Panc1 (cell line): ENCODE measurements at regions not wholly inside any gene's neighbourhood (a gene's known extent, or its start where the extent isn't known, plus 50 kb on each side); places are given as distances from the start of the nearest gene placed in this dataset.

Experiments used
- ATAC-seq: fragments of 200-7000 bp; cut with Tn5 transposase; 2 replicates; pipeline ENCODE4 v1.9.1; 2020; ENCODE audit warnings: mild to moderate bottlenecking, moderate library complexity
- BruUV-seq: library from RNA; stranded (reverse); fragments of 400-500 nt; replicated peaks from 2 replicates; lab custom pipeline; 2021; lab: Mats Ljungman, UMichigan
- CTCF ChIA-PET: fragments of 300-600 bp; sonication (Branson Sonifier 250); formaldehyde crosslinking; loops from one replicate; lab custom pipeline; 2022; ENCODE audit warnings: antibody characterized with exemption; lab: Charles Lee
- POLR2A ChIA-PET: fragments of 300-600 bp; sonication (Branson Sonifier 250); formaldehyde crosslinking; loops from one replicate; lab custom pipeline; 2022; ENCODE audit warnings: antibody characterized with exemption; lab: Charles Lee
- DNase-seq: peaks from one replicate; pipeline ENCODE4 v3.0.0-alpha.2; 2010; ENCODE audit warnings: low read depth, low spot score
- H3K27ac ChIP-seq: 2 replicates; pipeline ENCODE4 v1.5.1; 2011; ENCODE audit warnings: mild to moderate bottlenecking, low read length, inconsistent platforms
- H3K27me3 ChIP-seq: fragments of 200-500 bp; sonication (Bioruptor generic); 2 replicates; pipeline ENCODE4 v1.6.0; 2014; ENCODE audit warnings: low read length, inconsistent platforms; ENCODE audit not compliant: control insufficient read depth, insufficient read depth
- H3K36me3 ChIP-seq: fragments of 200-500 bp; sonication (Bioruptor generic); 2 replicates; pipeline ENCODE4 v1.5.1; 2014; ENCODE audit warnings: inconsistent platforms, mild to moderate bottlenecking, low read length, moderate library complexity; ENCODE audit not compliant: control insufficient read depth, insufficient read depth
- H3K4me1 ChIP-seq: 2 replicates; pipeline ENCODE4 v1.5.1; 2011; ENCODE audit warnings: inconsistent platforms, mild to moderate bottlenecking, low read length, moderate library complexity; ENCODE audit not compliant: control insufficient read depth, insufficient read depth
- H3K4me3 ChIP-seq, 2 experiments: 2 replicates each; pipeline ENCODE4 v1.5.1; 2011 to 2012; ENCODE audit warnings: low read depth in 2 of 2, low read length in 2 of 2, mild to moderate bottlenecking in 2 of 2, inconsistent platforms in 1 of 2, moderate library complexity in 1 of 2
- H3K9me3 ChIP-seq: fragments of 200-500 bp; sonication (Bioruptor generic); 2 replicates; pipeline ENCODE4 v1.5.1; 2014; ENCODE audit warnings: low read depth, mild to moderate bottlenecking, inconsistent platforms, low read length, moderate library complexity; ENCODE audit not compliant: control insufficient read depth, insufficient read depth
- POLR2AphosphoS5 ChIP-seq: IDR thresholded peaks from 2 replicates; pipeline ENCODE4 v1.6.1; 2012; ENCODE audit warnings: mild to moderate bottlenecking, low read depth, low read length, moderate library complexity
- REST ChIP-seq, 2 experiments: IDR thresholded peaks; 2 replicates each; pipeline ENCODE4 v1.6.1; 2011 to 2012; ENCODE audit warnings: low read depth in 2 of 2, control low read depth in 1 of 2, low read length in 1 of 2, mild to moderate bottlenecking in 1 of 2, moderate library complexity in 1 of 2; ENCODE audit not compliant: insufficient read depth in 1 of 2
- SIN3A ChIP-seq: IDR thresholded peaks from 2 replicates; pipeline ENCODE4 v1.6.1; 2012; ENCODE audit warnings: low read depth, mild to moderate bottlenecking, low read length, moderate library complexity, borderline replicate concordance; ENCODE audit not compliant: insufficient read depth
- TCF7L2 ChIP-seq: IDR thresholded peaks from 2 replicates; pipeline ENCODE4 v1.6.1; 2011; ENCODE audit warnings: mild to moderate bottlenecking, low read depth, low read length, inconsistent platforms
- in situ Hi-C: cut with HindIII; loops from 2 replicates; pipeline ENCODE4 v1.10.0; 2016; ENCODE audit warnings: low sequenced_read_pairs, low pct_unique_long_range_greater_than_20kb
- intact Hi-C: fragments of 100-400 bp; cut with micrococcal nuclease; formaldehyde crosslinking; loops from one replicate; pipeline ENCODE4 v1.10.0; 2022; ENCODE audit not compliant: unreplicated experiment
- TF ChIP-seq, protein P1 (sequence below): fragments of 450-650 bp; IDR thresholded peaks from 2 replicates; pipeline ENCODE4 v1.5.1; 2017; ENCODE audit warnings: mild to moderate bottlenecking

DNA sequence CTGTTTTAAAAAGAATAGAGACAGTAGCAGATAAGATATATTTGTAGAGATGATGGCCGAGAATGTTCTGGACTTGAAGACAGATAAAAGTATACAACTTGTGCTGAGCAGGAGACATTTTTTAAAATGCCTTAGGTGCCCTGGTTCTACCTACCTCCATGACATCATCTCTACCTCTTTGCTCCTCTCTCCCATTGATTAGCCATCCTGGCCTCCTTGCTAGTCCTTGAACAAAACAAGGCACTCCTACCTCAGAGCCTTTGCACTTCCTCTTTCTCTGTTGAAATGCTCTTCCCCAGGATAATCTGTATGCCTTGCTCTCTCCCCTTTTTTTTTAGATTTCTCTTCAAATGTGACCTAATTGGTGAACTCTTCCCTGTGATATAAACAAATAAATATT lies 92.6 kb upstream of the MAGI3 start:
- POLR2A ChIA-PET, result no interaction called here
- TF ChIP-seq TCF7L2, result no peak
- TF ChIP-seq POLR2AphosphoS5, result no peak
- TF ChIP-seq REST (IDR thresholded peaks at IDR 0.05; ENCODE audit: insufficient read depth in 1 of 2, low read depth in 2 of 2, low read length in 1 of 2), result no peak
- no peak for TF ChIP-seq SIN3A
- intact Hi-C loops, result no loop called here
- Histone ChIP-seq H3K9me3 (no peaks in the 10 kb centered on the region), H3K4me1 (no peaks in the 10 kb centered on the region), H3K27ac (no peak overlapping the region), H3K4me3 (no peak overlapping the region), H3K27me3 (no peaks in the 10 kb centered on the region), H3K36me3 (no peaks in the 10 kb centered on the region)
- ATAC-seq (no peak), DNase-seq (no peak)
- CTCF ChIA-PET, result no interaction called here
- no TSS peak for BruUV-seq
- in situ Hi-C loops, result no loop called here

- H3K27ac ChIP-seq, result no peak overlapping the region
- H3K4me3 ChIP-seq, result no peak overlapping the region
- ATAC-seq (no peak), DNase-seq (no peak)
- H3K36me3 ChIP-seq, result no peaks in the 10 kb centered on the region
- intact Hi-C loops (no loop called here), in situ Hi-C loops (no loop called here)
- TF ChIP-seq TCF7L2 (no peak), REST (IDR thresholded peaks at IDR 0.05; ENCODE audit: insufficient read depth in 1 of 2, low read depth in 2 of 2, low read length in 1 of 2) (no peak), SIN3A (no peak), POLR2AphosphoS5 (no peak)
- BruUV-seq, result no TSS peak
- H3K9me3 ChIP-seq, result no peaks in the 10 kb centered on the region
- no peaks in the 10 kb centered on the region for H3K27me3 ChIP-seq
- ChIA-PET CTCF (no interaction called here), POLR2A (interaction anchor here (0.6 kb wide), 1 partner anchor 372 kb away, joined by 5 read pairs; no protein-coding TSS in a partner anchor)
- no peaks in the 10 kb centered on the region for H3K4me1 ChIP-seq
Observed at GRCh38 chr1:113298941-113299340, 91.4 kb upstream of the MAGI3 start.

DNA sequence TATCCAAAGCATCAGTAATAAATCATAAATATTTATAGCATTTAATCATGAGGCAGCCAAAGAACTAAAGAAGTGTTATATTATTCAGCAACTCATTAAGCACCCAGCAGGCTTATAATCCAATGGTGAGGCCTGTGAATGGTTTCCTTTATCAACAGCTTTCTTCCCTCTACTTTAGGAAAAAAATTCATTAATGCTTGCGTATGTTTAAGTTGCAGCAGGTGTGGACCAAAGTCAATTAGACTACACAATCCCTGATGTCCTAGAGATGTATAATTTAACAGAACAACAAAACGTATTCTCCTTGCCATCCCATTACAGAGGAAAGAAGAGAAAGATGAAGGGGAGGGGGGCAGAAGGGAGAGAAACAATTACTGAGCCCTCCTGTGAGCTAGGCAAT lies 87.7 kb upstream of the MAGI3 start:
- Histone ChIP-seq H3K4me1 (no peaks in the 10 kb centered on the region), H3K9me3 (no peaks in the 10 kb centered on the region), H3K36me3 (no peaks in the 10 kb centered on the region), H3K27me3 (no peaks in the 10 kb centered on the region), H3K27ac (no peak overlapping the region), H3K4me3 (no peak overlapping the region)
- intact Hi-C loops (no loop called here), in situ Hi-C loops (no loop called here)
- TF ChIP-seq, protein P1, sequence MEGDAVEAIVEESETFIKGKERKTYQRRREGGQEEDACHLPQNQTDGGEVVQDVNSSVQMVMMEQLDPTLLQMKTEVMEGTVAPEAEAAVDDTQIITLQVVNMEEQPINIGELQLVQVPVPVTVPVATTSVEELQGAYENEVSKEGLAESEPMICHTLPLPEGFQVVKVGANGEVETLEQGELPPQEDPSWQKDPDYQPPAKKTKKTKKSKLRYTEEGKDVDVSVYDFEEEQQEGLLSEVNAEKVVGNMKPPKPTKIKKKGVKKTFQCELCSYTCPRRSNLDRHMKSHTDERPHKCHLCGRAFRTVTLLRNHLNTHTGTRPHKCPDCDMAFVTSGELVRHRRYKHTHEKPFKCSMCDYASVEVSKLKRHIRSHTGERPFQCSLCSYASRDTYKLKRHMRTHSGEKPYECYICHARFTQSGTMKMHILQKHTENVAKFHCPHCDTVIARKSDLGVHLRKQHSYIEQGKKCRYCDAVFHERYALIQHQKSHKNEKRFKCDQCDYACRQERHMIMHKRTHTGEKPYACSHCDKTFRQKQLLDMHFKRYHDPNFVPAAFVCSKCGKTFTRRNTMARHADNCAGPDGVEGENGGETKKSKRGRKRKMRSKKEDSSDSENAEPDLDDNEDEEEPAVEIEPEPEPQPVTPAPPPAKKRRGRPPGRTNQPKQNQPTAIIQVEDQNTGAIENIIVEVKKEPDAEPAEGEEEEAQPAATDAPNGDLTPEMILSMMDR, result no peak
- TF ChIP-seq SIN3A (no peak), POLR2AphosphoS5 (no peak), TCF7L2 (no peak), REST (IDR thresholded peaks at IDR 0.05; ENCODE audit: insufficient read depth in 1 of 2, low read depth in 2 of 2, low read length in 1 of 2) (no peak)
- no TSS peak for BruUV-seq
- ChIA-PET CTCF (no interaction called here), POLR2A (no interaction called here)
- DNase-seq (no peak), ATAC-seq (no peak)
